NT2/D1 (cell line): ENCODE measurements at regions not wholly inside any gene's neighbourhood (a gene's known extent, or its start where the extent isn't known, plus 50 kb on each side); places are given as distances from the start of the nearest gene placed in this dataset.

ENCODE experiments used
- SUZ12 ChIP-seq: IDR thresholded peaks from 2 replicates; pipeline ENCODE4 v1.6.1; 2011; ENCODE audit not compliant: insufficient read length, insufficient read depth; ENCODE audit errors: extremely low read depth
- ZNF274 ChIP-seq: IDR thresholded peaks from 2 replicates; pipeline ENCODE4 v1.6.1; 2011; ENCODE audit warnings: mild to moderate bottlenecking, low read depth, low read length

DNA sequence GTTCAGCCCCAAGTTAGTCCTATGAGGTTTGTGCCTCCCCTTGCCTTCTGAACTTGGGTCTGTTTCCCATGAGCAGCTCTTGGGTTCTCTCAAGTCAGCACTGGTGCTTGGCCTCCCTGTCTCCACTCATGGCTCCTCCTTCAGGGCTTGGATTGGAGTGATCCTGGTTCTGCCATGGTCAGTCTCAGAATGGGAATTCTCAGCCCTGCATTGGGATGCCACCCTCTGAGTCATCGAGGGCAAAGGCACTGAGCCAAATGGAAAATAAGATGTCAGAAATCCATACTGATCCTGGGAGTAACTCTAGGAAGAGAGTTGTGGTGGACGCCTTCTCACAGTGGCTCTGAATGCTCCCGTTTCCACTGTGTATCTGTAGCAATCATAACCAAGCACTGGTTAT, 233.4 kb upstream of the HABP2 start:
- TF ChIP-seq SUZ12 (no peak), ZNF274 (no peak)
